Neural progenitor cell (in vitro differentiated cells): ENCODE measurements at regions not wholly inside any gene's neighbourhood (a gene's known extent, or its start where the extent isn't known, plus 50 kb on each side); places are given as distances from the start of the nearest gene placed in this dataset.

ENCODE experiments used
- EZH2 ChIP-seq: fragments of 200-600 bp; sonication (generic); IDR thresholded peaks from 2 replicates; pipeline ENCODE4 v1.6.1; 2017; ENCODE audit warnings: antibody characterized with exemption, mild to moderate bottlenecking, moderate library complexity
- TF ChIP-seq, protein P1 (sequence below): fragments of 200-600 bp; sonication (generic); IDR thresholded peaks from 2 replicates; pipeline ENCODE4 v1.5.1; 2017; ENCODE audit warnings: antibody characterized with exemption, mild to moderate bottlenecking

DNA sequence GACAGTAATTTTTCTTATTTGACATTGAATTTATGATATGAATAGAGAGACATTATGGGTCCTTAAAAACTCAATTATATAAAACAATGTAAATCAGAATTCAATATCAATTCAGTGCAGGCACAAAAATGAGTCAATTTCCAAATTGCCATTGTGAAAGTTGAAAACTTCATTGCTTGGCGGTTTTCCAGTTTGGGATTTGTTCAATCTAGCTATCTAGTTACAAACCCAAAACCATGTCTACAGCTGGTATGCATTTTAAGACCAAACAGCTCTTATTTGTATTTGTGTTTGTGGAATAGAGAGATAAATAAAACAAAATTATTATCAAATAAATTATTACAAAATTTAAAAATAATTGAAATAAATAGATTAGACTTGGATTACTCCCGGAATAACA is 1206.6 kb upstream of the RAG2 start:
- TF ChIP-seq, protein P1, sequence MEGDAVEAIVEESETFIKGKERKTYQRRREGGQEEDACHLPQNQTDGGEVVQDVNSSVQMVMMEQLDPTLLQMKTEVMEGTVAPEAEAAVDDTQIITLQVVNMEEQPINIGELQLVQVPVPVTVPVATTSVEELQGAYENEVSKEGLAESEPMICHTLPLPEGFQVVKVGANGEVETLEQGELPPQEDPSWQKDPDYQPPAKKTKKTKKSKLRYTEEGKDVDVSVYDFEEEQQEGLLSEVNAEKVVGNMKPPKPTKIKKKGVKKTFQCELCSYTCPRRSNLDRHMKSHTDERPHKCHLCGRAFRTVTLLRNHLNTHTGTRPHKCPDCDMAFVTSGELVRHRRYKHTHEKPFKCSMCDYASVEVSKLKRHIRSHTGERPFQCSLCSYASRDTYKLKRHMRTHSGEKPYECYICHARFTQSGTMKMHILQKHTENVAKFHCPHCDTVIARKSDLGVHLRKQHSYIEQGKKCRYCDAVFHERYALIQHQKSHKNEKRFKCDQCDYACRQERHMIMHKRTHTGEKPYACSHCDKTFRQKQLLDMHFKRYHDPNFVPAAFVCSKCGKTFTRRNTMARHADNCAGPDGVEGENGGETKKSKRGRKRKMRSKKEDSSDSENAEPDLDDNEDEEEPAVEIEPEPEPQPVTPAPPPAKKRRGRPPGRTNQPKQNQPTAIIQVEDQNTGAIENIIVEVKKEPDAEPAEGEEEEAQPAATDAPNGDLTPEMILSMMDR, result no peak
- no peak for TF ChIP-seq EZH2
